Right lobe of liver (tissue), 4 donors: ENCODE measurements at regions not wholly inside any gene's neighbourhood (a gene's known extent, or its start where the extent isn't known, plus 50 kb on each side); places are given as distances from the start of the nearest gene placed in this dataset.

Experiments used
- POLR2A ChIP-seq: fragments of 450-650 bp; IDR thresholded peaks from one replicate; pipeline ENCODE4 v1.6.1; 2017; ENCODE audit warnings: antibody characterized with exemption, mild to moderate bottlenecking
- TF ChIP-seq, protein P1 (sequence below), 4 donors: fragments of 200-600 bp in 3 of 4; fragments of 450-650 bp in 1 of 4; IDR thresholded peaks; one replicate each; pipeline versions ENCODE4 v1.5.1 to v1.8.0; 2016 to 2022; ENCODE audit warnings: antibody characterized with exemption in 4 of 4, mild to moderate bottlenecking in 2 of 4
- donor health status: DM: no; HTN: no; CAD: no.
- donor health status: DM: no; HTN: no; CAD: no.
- donor health status: DM: no; HTN: yes; CAD: no.

DNA sequence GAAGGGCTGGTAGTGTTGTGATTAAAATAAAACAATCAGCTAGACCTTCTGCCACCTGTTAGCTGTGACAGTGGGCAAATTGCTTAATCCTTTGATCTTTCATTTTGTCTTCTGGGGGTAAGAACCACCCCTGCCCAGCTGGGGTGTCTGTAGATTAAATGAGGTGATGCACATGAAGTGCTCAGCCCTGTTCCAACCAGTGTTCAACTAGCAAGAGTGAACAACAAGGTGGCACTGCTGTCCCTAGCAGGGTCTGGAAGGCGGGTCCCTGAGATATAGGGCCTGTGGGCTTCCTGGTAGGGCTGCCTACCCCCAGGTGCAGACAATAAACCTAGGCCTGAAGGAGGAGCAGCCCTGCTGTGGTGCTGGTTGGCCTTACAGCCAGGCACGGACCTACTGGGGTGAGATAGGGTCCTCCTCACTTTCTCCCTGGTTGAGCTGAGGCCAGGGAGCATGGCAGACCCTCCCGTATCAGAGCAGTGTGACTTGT lies 60.6 kb downstream of the ARL6IP4 start:
- TF ChIP-seq, protein P1, sequence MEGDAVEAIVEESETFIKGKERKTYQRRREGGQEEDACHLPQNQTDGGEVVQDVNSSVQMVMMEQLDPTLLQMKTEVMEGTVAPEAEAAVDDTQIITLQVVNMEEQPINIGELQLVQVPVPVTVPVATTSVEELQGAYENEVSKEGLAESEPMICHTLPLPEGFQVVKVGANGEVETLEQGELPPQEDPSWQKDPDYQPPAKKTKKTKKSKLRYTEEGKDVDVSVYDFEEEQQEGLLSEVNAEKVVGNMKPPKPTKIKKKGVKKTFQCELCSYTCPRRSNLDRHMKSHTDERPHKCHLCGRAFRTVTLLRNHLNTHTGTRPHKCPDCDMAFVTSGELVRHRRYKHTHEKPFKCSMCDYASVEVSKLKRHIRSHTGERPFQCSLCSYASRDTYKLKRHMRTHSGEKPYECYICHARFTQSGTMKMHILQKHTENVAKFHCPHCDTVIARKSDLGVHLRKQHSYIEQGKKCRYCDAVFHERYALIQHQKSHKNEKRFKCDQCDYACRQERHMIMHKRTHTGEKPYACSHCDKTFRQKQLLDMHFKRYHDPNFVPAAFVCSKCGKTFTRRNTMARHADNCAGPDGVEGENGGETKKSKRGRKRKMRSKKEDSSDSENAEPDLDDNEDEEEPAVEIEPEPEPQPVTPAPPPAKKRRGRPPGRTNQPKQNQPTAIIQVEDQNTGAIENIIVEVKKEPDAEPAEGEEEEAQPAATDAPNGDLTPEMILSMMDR (IDR thresholded peaks at IDR 0.05) = no peak
- TF ChIP-seq POLR2A = no peak
